ENCODE measurements at regions not wholly inside any gene's neighbourhood (a gene's known extent, or its start where the extent isn't known, plus 50 kb on each side); places are given as distances from the start of the nearest gene placed in this dataset.

DNA sequence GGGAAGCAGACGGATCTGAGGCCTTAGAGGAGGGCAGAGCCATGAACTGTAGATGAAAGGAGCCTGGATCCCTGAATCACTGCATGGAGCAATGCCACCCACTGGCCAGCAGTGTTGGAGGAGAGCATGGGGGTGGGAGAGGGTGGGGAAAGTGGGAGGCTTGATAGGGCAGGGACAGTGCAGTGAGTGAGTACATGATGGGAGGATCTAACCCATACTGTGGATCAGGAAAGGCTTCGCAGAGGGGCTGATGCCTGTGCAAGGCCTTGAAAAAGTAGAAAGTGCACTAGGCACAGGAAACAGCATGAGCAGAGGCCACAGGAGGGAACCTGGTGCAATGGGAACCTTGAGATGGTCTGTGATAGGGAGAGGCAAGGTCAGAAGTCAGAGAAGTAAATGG lies 391.9 kb downstream of the PTPRU start:
- TF ChIP-seq, protein P1, sequence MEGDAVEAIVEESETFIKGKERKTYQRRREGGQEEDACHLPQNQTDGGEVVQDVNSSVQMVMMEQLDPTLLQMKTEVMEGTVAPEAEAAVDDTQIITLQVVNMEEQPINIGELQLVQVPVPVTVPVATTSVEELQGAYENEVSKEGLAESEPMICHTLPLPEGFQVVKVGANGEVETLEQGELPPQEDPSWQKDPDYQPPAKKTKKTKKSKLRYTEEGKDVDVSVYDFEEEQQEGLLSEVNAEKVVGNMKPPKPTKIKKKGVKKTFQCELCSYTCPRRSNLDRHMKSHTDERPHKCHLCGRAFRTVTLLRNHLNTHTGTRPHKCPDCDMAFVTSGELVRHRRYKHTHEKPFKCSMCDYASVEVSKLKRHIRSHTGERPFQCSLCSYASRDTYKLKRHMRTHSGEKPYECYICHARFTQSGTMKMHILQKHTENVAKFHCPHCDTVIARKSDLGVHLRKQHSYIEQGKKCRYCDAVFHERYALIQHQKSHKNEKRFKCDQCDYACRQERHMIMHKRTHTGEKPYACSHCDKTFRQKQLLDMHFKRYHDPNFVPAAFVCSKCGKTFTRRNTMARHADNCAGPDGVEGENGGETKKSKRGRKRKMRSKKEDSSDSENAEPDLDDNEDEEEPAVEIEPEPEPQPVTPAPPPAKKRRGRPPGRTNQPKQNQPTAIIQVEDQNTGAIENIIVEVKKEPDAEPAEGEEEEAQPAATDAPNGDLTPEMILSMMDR (optimal IDR thresholded peaks at IDR 0.05 in 1 of 3, IDR thresholded peaks at IDR 0.05 in 1 of 3, conservative IDR thresholded peaks at IDR 0.05 in 1 of 3; ENCODE audit: extremely low read depth in 1 of 3, insufficient read depth in 2 of 3, low read length in 3 of 3) = no peak
- no peak for TF ChIP-seq EZH2 (IDR thresholded peaks at IDR 0.05; ENCODE audit: low read length)
- no peaks in the 10 kb centered on the region for H3K9me3 ChIP-seq (ENCODE audit: control insufficient read depth, low read depth, low read length)
- FAIRE-seq (no peak), DNase-seq (ENCODE audit: low read depth, low spot score) (no peak)
- no peaks in the 10 kb centered on the region for H3K79me2 ChIP-seq (ENCODE audit: control insufficient read depth, insufficient read depth, low read length)
- H3K9me1 ChIP-seq (ENCODE audit: control insufficient read depth, extremely low read depth, insufficient read depth, low read length) = no peaks in the 10 kb centered on the region
- H3K9ac ChIP-seq (ENCODE audit: control insufficient read depth, extremely low read depth, insufficient read depth, low read length) = no peak overlapping the region
- no peaks in the 10 kb centered on the region for H3K36me3 ChIP-seq (ENCODE audit: control insufficient read depth in 2 of 2, extremely low read depth in 1 of 2, insufficient read depth in 2 of 2, low read length in 2 of 2)
- no peak overlapping the region for H3K27ac ChIP-seq (ENCODE audit: control insufficient read depth, insufficient read depth, low read length)
- dilution Hi-C loops (cut with MboI; ENCODE audit: extremely low pct_ligation_motif_present, low sequenced_read_pairs) = no loop called here
- H3K4me2 ChIP-seq (ENCODE audit: control insufficient read depth, extremely low read depth, insufficient read depth, low read depth, low read length) = no peak overlapping the region
- H2AFZ ChIP-seq (ENCODE audit: control insufficient read depth, low read length) = no peak overlapping the region
- no peaks in the 10 kb centered on the region for H4K20me1 ChIP-seq (ENCODE audit: control insufficient read depth, extremely low read depth, insufficient read depth, low read length)
- H3K27me3 ChIP-seq (ENCODE audit: control insufficient read depth, extremely low read depth, insufficient read depth, low read length) = no peaks in the 10 kb centered on the region
- H3K4me1 ChIP-seq (ENCODE audit: control insufficient read depth, extremely low read depth, insufficient read depth, low read length) = no peaks in the 10 kb centered on the region
- H3K4me3 ChIP-seq (ENCODE audit: control insufficient read depth in 2 of 3, extremely low read depth in 1 of 3, insufficient read depth in 2 of 3, low read depth in 1 of 3, low read length in 3 of 3) = no peak overlapping the region

- FAIRE-seq = no peak
- DNase-seq (ENCODE audit: low read depth, low spot score) = no peak
- no peaks in the 10 kb centered on the region for H3K9me1 ChIP-seq (ENCODE audit: control insufficient read depth, extremely low read depth, insufficient read depth, low read length)
- H2AFZ ChIP-seq (ENCODE audit: control insufficient read depth, low read length) = no peak overlapping the region
- H4K20me1 ChIP-seq (ENCODE audit: control insufficient read depth, extremely low read depth, insufficient read depth, low read length) = no peaks in the 10 kb centered on the region
- H3K4me2 ChIP-seq (ENCODE audit: control insufficient read depth, extremely low read depth, insufficient read depth, low read depth, low read length) = no peak overlapping the region
- H3K27ac ChIP-seq (ENCODE audit: control insufficient read depth, insufficient read depth, low read length) = no peak overlapping the region
- H3K4me1 ChIP-seq (ENCODE audit: control insufficient read depth, extremely low read depth, insufficient read depth, low read length) = no peaks in the 10 kb centered on the region
- no peaks in the 10 kb centered on the region for H3K9me3 ChIP-seq (ENCODE audit: control insufficient read depth, low read depth, low read length)
- no peak overlapping the region for H3K9ac ChIP-seq (ENCODE audit: control insufficient read depth, extremely low read depth, insufficient read depth, low read length)
- dilution Hi-C loops (cut with MboI; ENCODE audit: extremely low pct_ligation_motif_present, low sequenced_read_pairs) = no loop called here
- no peak overlapping the region for H3K4me3 ChIP-seq (ENCODE audit: control insufficient read depth in 2 of 3, extremely low read depth in 1 of 3, insufficient read depth in 2 of 3, low read depth in 1 of 3, low read length in 3 of 3)
- no peaks in the 10 kb centered on the region for H3K36me3 ChIP-seq (ENCODE audit: control insufficient read depth in 2 of 2, extremely low read depth in 1 of 2, insufficient read depth in 2 of 2, low read length in 2 of 2)
- no peaks in the 10 kb centered on the region for H3K27me3 ChIP-seq (ENCODE audit: control insufficient read depth, extremely low read depth, insufficient read depth, low read length)
- TF ChIP-seq, protein P1 (optimal IDR thresholded peaks at IDR 0.05 in 1 of 3, IDR thresholded peaks at IDR 0.05 in 1 of 3, conservative IDR thresholded peaks at IDR 0.05 in 1 of 3; ENCODE audit: extremely low read depth in 1 of 3, insufficient read depth in 2 of 3, low read length in 3 of 3) = no peak
- TF ChIP-seq EZH2 (IDR thresholded peaks at IDR 0.05; ENCODE audit: low read length) = no peak
- H3K79me2 ChIP-seq (ENCODE audit: control insufficient read depth, insufficient read depth, low read length) = no peaks in the 10 kb centered on the region
These were observed 390.4 kb downstream of the PTPRU start for GRCh38 chr1:29626726-29627125.

Measured in keratinocyte (primary cell).